HepG2 (cell line): ENCODE measurements at regions not wholly inside any gene's neighbourhood (a gene's known extent, or its start where the extent isn't known, plus 50 kb on each side); places are given as distances from the start of the nearest gene placed in this dataset.

Experiments
- TRIM24 ChIP-seq: sonication (generic); formaldehyde crosslinking; IDR thresholded peaks from 2 replicates; pipeline ENCODE4 v1.8.0; 2022; ENCODE audit warnings: mild to moderate bottlenecking, missing genetic modification reagents
- TF ChIP-seq, protein P1 (sequence below): sonication (generic); formaldehyde crosslinking; IDR thresholded peaks from 2 replicates; pipeline ENCODE4 v1.5.0; 2020; ENCODE audit warnings: mild to moderate bottlenecking, missing genetic modification reagents, moderate library complexity

DNA sequence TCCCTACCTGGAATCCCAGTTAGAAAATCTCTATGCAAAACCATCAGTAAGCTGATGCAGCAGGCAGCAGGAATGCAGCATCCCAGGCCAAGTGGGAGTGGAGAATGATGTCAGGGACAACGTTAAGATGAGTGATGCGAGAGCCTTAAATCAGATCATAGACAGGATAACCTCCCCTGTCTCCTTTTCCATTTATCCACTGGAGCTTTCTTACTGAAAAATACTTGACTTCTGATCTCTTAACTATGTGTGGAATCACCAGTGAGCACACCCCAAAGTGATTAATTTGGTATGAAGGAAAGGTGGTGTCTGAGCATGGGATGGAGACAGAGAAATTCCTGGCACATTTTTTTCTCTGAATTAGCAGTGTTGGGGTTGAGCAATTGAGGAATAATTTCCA, 98.0 kb downstream of the RND3 start:
- no peak for TF ChIP-seq TRIM24 (CRISPR knock-in tag)
- TF ChIP-seq, protein P1, sequence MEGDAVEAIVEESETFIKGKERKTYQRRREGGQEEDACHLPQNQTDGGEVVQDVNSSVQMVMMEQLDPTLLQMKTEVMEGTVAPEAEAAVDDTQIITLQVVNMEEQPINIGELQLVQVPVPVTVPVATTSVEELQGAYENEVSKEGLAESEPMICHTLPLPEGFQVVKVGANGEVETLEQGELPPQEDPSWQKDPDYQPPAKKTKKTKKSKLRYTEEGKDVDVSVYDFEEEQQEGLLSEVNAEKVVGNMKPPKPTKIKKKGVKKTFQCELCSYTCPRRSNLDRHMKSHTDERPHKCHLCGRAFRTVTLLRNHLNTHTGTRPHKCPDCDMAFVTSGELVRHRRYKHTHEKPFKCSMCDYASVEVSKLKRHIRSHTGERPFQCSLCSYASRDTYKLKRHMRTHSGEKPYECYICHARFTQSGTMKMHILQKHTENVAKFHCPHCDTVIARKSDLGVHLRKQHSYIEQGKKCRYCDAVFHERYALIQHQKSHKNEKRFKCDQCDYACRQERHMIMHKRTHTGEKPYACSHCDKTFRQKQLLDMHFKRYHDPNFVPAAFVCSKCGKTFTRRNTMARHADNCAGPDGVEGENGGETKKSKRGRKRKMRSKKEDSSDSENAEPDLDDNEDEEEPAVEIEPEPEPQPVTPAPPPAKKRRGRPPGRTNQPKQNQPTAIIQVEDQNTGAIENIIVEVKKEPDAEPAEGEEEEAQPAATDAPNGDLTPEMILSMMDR (CRISPR knock-in tag) = no peak
